Chondrocyte (in vitro differentiated cells): ENCODE measurements at regions not wholly inside any gene's neighbourhood (a gene's known extent, or its start where the extent isn't known, plus 50 kb on each side); places are given as distances from the start of the nearest gene placed in this dataset.

Experiments used
- DNase-seq: peaks from one replicate; pipeline ENCODE4 v3.0.0; 2021; ENCODE audit warnings: mixed read lengths, low spot score
- H3K27ac Mint-ChIP-seq: one replicate; pipeline ENCODE4 v1.8.0; 2021; ENCODE audit warnings: mild to moderate bottlenecking, moderate library complexity, mixed read lengths; ENCODE audit not compliant: unreplicated experiment
- H3K27me3 Mint-ChIP-seq: 2 replicates; pipeline ENCODE4 v1.8.0; 2021; ENCODE audit warnings: low read depth, mixed read lengths
- H3K36me3 Mint-ChIP-seq: 2 replicates; pipeline ENCODE4 v1.8.0; 2021; ENCODE audit warnings: low read depth, mixed read lengths
- H3K4me1 Mint-ChIP-seq: 2 replicates; pipeline ENCODE4 v1.8.0; 2021; ENCODE audit warnings: low read depth, mild to moderate bottlenecking, mixed read lengths
- H3K4me3 Mint-ChIP-seq: one replicate; pipeline ENCODE4 v1.8.0; 2021; ENCODE audit warnings: mild to moderate bottlenecking, moderate library complexity, mixed read lengths; ENCODE audit not compliant: unreplicated experiment
- H3K9me3 Mint-ChIP-seq: 2 replicates; pipeline ENCODE4 v1.8.0; 2021; ENCODE audit warnings: low read depth, mixed read lengths
- TF ChIP-seq, protein P1 (sequence below): fragments of 200-600 bp; sonication (generic); IDR thresholded peaks from 2 replicates; pipeline ENCODE4 v1.5.0; 2021; ENCODE audit warnings: antibody characterized with exemption, mild to moderate bottlenecking, moderate library complexity

DNA sequence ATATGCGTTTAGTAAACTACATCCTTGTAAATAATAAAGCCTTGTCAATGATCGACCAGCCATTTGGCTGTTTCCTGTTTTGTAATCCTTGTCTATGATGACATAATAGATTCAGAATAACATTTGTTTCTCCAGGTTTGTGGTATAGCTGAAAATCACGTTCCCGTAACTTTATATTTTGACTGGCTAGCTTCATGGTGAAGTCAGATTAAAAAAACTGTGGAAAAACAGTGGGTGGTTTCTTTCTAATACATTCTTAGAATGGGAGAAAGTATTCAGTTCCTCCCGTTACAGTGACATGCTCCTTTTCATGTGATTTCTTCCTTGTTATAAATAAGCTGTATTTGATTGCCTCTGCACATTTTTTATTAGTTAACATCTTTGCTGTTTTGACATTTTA lies 366.9 kb downstream of the NYAP2 start:
- TF ChIP-seq, protein P1, sequence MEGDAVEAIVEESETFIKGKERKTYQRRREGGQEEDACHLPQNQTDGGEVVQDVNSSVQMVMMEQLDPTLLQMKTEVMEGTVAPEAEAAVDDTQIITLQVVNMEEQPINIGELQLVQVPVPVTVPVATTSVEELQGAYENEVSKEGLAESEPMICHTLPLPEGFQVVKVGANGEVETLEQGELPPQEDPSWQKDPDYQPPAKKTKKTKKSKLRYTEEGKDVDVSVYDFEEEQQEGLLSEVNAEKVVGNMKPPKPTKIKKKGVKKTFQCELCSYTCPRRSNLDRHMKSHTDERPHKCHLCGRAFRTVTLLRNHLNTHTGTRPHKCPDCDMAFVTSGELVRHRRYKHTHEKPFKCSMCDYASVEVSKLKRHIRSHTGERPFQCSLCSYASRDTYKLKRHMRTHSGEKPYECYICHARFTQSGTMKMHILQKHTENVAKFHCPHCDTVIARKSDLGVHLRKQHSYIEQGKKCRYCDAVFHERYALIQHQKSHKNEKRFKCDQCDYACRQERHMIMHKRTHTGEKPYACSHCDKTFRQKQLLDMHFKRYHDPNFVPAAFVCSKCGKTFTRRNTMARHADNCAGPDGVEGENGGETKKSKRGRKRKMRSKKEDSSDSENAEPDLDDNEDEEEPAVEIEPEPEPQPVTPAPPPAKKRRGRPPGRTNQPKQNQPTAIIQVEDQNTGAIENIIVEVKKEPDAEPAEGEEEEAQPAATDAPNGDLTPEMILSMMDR = no peak
- no peaks in the 10 kb centered on the region for H3K36me3 Mint-ChIP-seq
- no peak for DNase-seq

DNA sequence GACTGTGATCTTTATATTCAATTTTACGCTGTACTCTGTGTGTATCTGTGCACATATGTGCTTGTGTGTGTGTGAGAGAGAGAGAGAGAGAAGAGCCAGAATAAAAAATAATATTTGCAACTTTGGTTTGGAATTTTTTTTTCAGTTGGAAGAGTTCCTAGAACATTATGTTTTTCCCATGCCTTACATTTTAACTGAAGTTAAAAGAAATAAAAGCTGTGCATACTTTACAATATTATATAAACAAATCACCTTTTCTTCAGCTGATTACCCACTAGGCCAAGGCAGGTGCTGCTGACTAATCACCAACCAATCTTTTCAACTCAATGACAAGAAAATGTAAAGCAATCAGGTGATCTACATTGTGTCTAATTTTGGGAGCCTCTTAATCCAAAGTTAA lies 366.3 kb downstream of the NYAP2 start:
- Mint-ChIP-seq H3K27ac (peak overlapping the region; percentile 90), H3K4me3 (no peak overlapping the region), H3K27me3 (no peaks in the 10 kb centered on the region), H3K9me3 (no peaks in the 10 kb centered on the region), H3K4me1 (peaks cover 44% of the 10 kb centered on the region), H3K36me3 (no peaks in the 10 kb centered on the region)
- TF ChIP-seq, protein P1 = no peak
- no peak for DNase-seq

More for the DNA sequence above, 366.9 kb downstream of the NYAP2 start:
- Mint-ChIP-seq H3K4me1 (peaks cover 41% of the 10 kb centered on the region), H3K4me3 (no peak overlapping the region), H3K27ac (peak overlapping the region; percentile 90), H3K27me3 (no peaks in the 10 kb centered on the region), H3K9me3 (no peaks in the 10 kb centered on the region)

DNA sequence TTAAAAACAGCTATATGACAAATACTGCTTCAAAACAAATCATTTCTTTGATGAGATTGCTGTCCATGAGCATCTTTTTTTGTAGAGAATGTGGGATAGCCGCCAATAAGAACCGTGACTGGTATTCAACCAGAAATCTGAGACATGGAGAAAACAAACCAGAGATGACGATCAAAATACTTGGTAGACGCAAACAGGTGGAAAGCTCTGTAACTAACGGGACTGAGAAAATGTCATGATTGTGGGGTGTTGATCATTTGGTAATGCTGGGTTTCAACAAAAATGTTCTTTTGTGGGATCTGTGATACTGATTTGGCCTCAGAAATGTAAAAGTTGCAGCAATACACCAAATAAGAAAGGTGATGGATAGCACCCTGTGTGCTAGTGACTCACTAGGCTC lies 364.8 kb downstream of the NYAP2 start:
- Mint-ChIP-seq H3K9me3 (no peaks in the 10 kb centered on the region), H3K4me3 (no peak overlapping the region), H3K4me1 (peaks cover 44% of the 10 kb centered on the region), H3K36me3 (no peaks in the 10 kb centered on the region), H3K27ac (no peak overlapping the region), H3K27me3 (no peaks in the 10 kb centered on the region)
- TF ChIP-seq, protein P1 = no peak
- no peak for DNase-seq

- Mint-ChIP-seq H3K9me3 (no peaks in the 10 kb centered on the region), H3K36me3 (no peaks in the 10 kb centered on the region), H3K27me3 (no peaks in the 10 kb centered on the region), H3K4me1 (peaks cover 44% of the 10 kb centered on the region), H3K27ac (peak overlapping the region; percentile 37), H3K4me3 (no peak overlapping the region)
- TF ChIP-seq, protein P1 = no peak
- DNase-seq = no peak
Measured at GRCh38 chr2:225763711-225764110, 364.2 kb downstream of the NYAP2 start.

DNA sequence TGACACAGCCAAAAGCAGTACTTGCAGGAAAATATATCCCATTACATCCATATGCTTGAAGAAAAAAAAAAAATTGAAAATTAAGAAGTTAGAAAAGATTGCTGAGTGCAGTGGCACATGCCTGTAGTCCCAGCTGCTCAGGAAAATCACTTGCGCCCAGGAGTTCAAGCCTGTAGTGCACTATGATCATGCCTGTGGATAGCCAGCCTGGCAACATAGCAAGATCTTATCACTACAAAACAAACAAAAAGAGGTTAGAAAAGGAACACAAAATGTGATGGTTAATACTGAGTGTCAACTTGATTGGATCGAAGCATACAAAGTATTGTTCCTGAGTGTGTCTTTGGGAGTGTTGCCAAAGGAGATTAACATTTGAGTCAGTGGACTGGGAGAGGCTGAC lies 361.9 kb downstream of the NYAP2 start:
- no peak for DNase-seq
- Mint-ChIP-seq H3K4me1 (peaks cover 34% of the 10 kb centered on the region), H3K4me3 (no peak overlapping the region), H3K27me3 (no peaks in the 10 kb centered on the region), H3K9me3 (no peaks in the 10 kb centered on the region), H3K27ac (no peak overlapping the region), H3K36me3 (no peaks in the 10 kb centered on the region)
- TF ChIP-seq, protein P1 = no peak
